ENCODE measurements at regions not wholly inside any gene's neighbourhood (a gene's known extent, or its start where the extent isn't known, plus 50 kb on each side); places are given as distances from the start of the nearest gene placed in this dataset.
"Not testable (repeated sequence)": the region's sequence is repeated elsewhere in the genome, so short reads cannot be mapped to it uniquely, and the experiment has no call there.

DNA sequence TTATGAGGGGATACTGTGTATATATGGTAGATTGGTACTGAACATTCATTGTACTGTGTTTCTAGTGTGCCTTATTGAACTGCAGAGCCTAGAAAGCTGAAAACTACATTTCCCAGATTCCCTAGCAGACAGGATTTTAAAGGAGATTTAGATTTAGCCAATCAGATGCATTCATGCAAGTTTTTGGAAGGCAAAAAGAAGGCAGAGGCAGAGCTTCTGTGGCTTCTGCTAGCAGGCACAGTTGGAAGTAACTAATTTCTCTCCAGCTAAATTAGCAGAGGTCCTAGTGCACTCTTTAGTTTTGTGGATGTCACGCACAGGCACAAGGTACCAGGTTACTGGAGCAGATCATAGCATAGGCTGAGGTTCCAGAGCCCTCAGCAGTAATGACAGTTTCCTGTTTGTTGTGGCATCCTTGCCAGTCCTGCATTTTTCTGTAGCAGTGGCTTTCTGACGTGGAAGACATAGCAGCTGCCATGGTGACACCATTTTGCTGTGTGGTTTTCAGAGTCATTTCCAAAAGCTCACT is 83.7 kb upstream of the CCDC71L start:
- Histone ChIP-seq H2AFZ (no peak overlapping the region), H4K20me1 (ENCODE audit: insufficient read depth, poor library complexity, severe bottlenecking) (no peaks in the 10 kb centered on the region), H3K27me3 (no peaks in the 10 kb centered on the region), H3K9me2 (replicated peaks; ENCODE audit: insufficient read depth) (no peaks in the 10 kb centered on the region), H3K4me3 (no peak overlapping the region), H3K79me2 (no peaks in the 10 kb centered on the region), H3K36me3 (replicated peaks; ENCODE audit: insufficient read depth, low read depth) (no peaks in the 10 kb centered on the region), H3K4me2 (no peak overlapping the region), H3K9me3 (ENCODE audit: low read depth) (no peaks in the 10 kb centered on the region), H3K27ac (no peak overlapping the region), H3K4me1 (ENCODE audit: insufficient read depth) (no peaks in the 10 kb centered on the region)
- 75% methylated on average over 2 of the region's 2 CpGs for WGBS (ENCODE audit: low lambda C conversion rate, missing lambda C conversion rate)
- DNase-seq (ENCODE audit: low spot score): no peak
- TF ChIP-seq EZH2phosphoT487 (IDR thresholded peaks at IDR 0.05; ENCODE audit: low read depth, severe bottlenecking, unreplicated experiment): no peak
- TF ChIP-seq, protein P1, sequence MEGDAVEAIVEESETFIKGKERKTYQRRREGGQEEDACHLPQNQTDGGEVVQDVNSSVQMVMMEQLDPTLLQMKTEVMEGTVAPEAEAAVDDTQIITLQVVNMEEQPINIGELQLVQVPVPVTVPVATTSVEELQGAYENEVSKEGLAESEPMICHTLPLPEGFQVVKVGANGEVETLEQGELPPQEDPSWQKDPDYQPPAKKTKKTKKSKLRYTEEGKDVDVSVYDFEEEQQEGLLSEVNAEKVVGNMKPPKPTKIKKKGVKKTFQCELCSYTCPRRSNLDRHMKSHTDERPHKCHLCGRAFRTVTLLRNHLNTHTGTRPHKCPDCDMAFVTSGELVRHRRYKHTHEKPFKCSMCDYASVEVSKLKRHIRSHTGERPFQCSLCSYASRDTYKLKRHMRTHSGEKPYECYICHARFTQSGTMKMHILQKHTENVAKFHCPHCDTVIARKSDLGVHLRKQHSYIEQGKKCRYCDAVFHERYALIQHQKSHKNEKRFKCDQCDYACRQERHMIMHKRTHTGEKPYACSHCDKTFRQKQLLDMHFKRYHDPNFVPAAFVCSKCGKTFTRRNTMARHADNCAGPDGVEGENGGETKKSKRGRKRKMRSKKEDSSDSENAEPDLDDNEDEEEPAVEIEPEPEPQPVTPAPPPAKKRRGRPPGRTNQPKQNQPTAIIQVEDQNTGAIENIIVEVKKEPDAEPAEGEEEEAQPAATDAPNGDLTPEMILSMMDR (IDR thresholded peaks at IDR 0.05; ENCODE audit: poor library complexity): no peak
- TF ChIP-seq EZH2 (IDR thresholded peaks at IDR 0.05; ENCODE audit: borderline replicate concordance): no peak

DNA sequence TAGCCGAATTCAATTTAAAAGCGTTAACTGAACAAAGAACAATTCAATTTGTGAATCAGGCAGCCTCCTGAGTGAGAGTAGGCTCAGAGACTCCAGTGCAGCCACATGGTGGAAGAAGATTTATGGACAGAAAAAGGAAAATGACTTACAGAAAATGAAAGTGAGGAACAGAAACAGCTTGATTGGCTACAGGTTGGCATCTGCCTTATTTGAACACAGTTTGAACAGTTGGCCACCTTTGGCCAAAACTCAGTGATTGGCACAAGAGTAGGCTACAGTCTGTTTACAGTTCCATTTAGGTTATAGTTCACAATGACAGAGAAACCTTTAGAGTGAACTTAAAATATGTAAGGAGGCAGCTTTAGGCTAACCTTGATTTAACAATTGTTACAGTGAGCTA is 86.3 kb upstream of the CCDC71L start:
- H3K27me3 ChIP-seq; DNase-seq (ENCODE audit: low spot score); H3K4me2 ChIP-seq; H3K9me3 ChIP-seq (ENCODE audit: low read depth); H3K36me3 ChIP-seq (replicated peaks; ENCODE audit: insufficient read depth, low read depth); H3K4me3 ChIP-seq; H3K9me2 ChIP-seq (replicated peaks; ENCODE audit: insufficient read depth); H3K27ac ChIP-seq; H3K79me2 ChIP-seq; H3K4me1 ChIP-seq (ENCODE audit: insufficient read depth); H4K20me1 ChIP-seq (ENCODE audit: insufficient read depth, poor library complexity, severe bottlenecking): not testable (repeated sequence)
- H2AFZ ChIP-seq: peak overlapping the region; percentile 12
- 90% methylated on average over 2 of the region's 2 CpGs for WGBS (ENCODE audit: low lambda C conversion rate, missing lambda C conversion rate)

DNA sequence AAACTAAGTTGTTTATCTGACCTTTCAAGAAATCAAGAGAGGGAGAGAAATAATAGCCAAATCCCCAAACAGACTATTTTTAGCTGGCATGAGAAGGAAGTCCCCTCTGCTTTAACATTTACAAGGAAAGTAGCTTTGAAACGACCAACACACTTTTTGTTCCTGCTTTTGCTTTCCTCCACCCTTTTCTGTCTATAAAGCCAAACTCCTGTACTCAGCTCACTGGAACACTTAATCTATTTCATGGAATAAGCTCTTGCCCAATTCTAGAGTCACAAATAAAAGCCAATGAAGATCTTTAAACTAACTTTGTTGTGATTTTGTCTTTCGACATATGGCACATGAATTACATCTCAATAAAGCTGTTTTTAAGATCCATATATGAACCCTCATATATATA is 86.8 kb upstream of the CCDC71L start:
- no peaks in the 10 kb centered on the region for H3K4me1 ChIP-seq (ENCODE audit: insufficient read depth)
- no peak overlapping the region for H3K4me3 ChIP-seq
- WGBS (ENCODE audit: low lambda C conversion rate, missing lambda C conversion rate): 76% methylated on average over 2 of the region's 2 CpGs
- no peaks in the 10 kb centered on the region for H3K9me3 ChIP-seq (ENCODE audit: low read depth)
- H4K20me1 ChIP-seq (ENCODE audit: insufficient read depth, poor library complexity, severe bottlenecking): no peaks in the 10 kb centered on the region
- TF ChIP-seq EZH2 (IDR thresholded peaks at IDR 0.05; ENCODE audit: borderline replicate concordance): no peak
- no peak for TF ChIP-seq EZH2phosphoT487 (IDR thresholded peaks at IDR 0.05; ENCODE audit: low read depth, severe bottlenecking, unreplicated experiment)
- TF ChIP-seq, protein P1 (IDR thresholded peaks at IDR 0.05; ENCODE audit: poor library complexity): no peak
- H3K79me2 ChIP-seq: no peaks in the 10 kb centered on the region
- no peaks in the 10 kb centered on the region for H3K9me2 ChIP-seq (replicated peaks; ENCODE audit: insufficient read depth)
- no peak overlapping the region for H3K27ac ChIP-seq
- H3K27me3 ChIP-seq: no peaks in the 10 kb centered on the region
- H2AFZ ChIP-seq: peak overlapping the region; percentile 12
- no peak overlapping the region for H3K4me2 ChIP-seq
- no peaks in the 10 kb centered on the region for H3K36me3 ChIP-seq (replicated peaks; ENCODE audit: insufficient read depth, low read depth)
- DNase-seq (ENCODE audit: low spot score): no peak

DNA sequence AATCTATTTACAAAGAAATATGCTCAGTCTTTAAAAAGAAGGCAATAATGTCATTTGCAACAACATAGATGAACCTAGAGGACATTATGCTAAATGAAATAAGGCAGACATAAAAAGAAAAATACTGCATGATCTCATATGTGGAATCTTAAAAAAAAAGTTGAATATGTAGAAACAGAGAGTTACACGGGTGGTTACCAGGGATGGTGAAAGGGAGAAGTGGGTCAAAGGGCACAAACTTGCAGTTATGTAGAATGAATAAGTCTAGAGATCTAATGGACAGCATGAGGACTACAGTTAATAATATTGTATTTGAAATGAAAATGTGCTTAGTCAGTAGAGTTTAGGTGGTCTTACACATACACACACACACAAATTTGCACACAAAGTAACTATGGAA is 88.2 kb upstream of the CCDC71L start:
- H3K4me3 ChIP-seq: no peak overlapping the region
- WGBS (ENCODE audit: low lambda C conversion rate, missing lambda C conversion rate): 84% methylated on average over 1 of the region's 1 CpG
- no peaks in the 10 kb centered on the region for H3K4me1 ChIP-seq (ENCODE audit: insufficient read depth)
- H3K36me3 ChIP-seq (replicated peaks; ENCODE audit: insufficient read depth, low read depth): no peaks in the 10 kb centered on the region
- H3K4me2 ChIP-seq: no peak overlapping the region
- no peaks in the 10 kb centered on the region for H3K9me2 ChIP-seq (replicated peaks; ENCODE audit: insufficient read depth)
- no peak overlapping the region for H3K27ac ChIP-seq
- no peaks in the 10 kb centered on the region for H3K79me2 ChIP-seq
- H2AFZ ChIP-seq: no peak overlapping the region
- H3K9me3 ChIP-seq (ENCODE audit: low read depth): no peaks in the 10 kb centered on the region
- H3K27me3 ChIP-seq: no peaks in the 10 kb centered on the region
- no peak for DNase-seq (ENCODE audit: low spot score)
- TF ChIP-seq EZH2 (IDR thresholded peaks at IDR 0.05; ENCODE audit: borderline replicate concordance): no peak
- H4K20me1 ChIP-seq (ENCODE audit: insufficient read depth, poor library complexity, severe bottlenecking): no peaks in the 10 kb centered on the region
